ENCODE measurements at regions not wholly inside any gene's neighbourhood (a gene's known extent, or its start where the extent isn't known, plus 50 kb on each side); places are given as distances from the start of the nearest gene placed in this dataset.

DNA sequence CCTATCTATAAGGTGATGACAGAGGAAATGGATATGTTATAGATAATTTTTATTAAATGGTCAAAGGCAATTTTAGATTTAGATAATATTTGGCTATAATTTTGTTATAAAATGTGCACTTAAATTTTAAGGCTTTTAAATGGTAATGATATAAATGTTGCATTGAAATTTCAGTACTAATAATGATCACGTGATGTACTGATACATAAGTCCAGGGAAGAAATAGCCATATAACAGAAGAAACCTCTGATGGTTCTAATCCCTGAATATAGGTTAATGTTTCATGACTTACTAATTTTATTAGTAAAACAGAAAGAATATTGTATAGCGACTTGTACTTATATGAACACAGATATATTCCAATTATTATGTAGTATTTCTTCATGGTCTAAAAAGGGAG lies 211.9 kb downstream of the SOCS6 start:
- H3K27ac ChIP-seq (ENCODE audit: control insufficient read depth, insufficient read depth, low read length) = no peak overlapping the region
- H2AFZ ChIP-seq (ENCODE audit: control insufficient read depth, low read length) = no peak overlapping the region
- no peaks in the 10 kb centered on the region for H3K79me2 ChIP-seq (ENCODE audit: control insufficient read depth, insufficient read depth, low read length)
- H3K4me1 ChIP-seq (ENCODE audit: control insufficient read depth, extremely low read depth, insufficient read depth, low read length) = no peaks in the 10 kb centered on the region
- no peak overlapping the region for H3K4me2 ChIP-seq (ENCODE audit: control insufficient read depth, extremely low read depth, insufficient read depth, low read depth, low read length)
- DNase-seq (ENCODE audit: low read depth, low spot score) (no peak), FAIRE-seq (no peak)
- H4K20me1 ChIP-seq (ENCODE audit: control insufficient read depth, extremely low read depth, insufficient read depth, low read length) = no peaks in the 10 kb centered on the region
- dilution Hi-C loops (cut with MboI; ENCODE audit: extremely low pct_ligation_motif_present, low sequenced_read_pairs) = no loop called here
- no peak for TF ChIP-seq EZH2 (IDR thresholded peaks at IDR 0.05; ENCODE audit: low read length)
- TF ChIP-seq, protein P1, sequence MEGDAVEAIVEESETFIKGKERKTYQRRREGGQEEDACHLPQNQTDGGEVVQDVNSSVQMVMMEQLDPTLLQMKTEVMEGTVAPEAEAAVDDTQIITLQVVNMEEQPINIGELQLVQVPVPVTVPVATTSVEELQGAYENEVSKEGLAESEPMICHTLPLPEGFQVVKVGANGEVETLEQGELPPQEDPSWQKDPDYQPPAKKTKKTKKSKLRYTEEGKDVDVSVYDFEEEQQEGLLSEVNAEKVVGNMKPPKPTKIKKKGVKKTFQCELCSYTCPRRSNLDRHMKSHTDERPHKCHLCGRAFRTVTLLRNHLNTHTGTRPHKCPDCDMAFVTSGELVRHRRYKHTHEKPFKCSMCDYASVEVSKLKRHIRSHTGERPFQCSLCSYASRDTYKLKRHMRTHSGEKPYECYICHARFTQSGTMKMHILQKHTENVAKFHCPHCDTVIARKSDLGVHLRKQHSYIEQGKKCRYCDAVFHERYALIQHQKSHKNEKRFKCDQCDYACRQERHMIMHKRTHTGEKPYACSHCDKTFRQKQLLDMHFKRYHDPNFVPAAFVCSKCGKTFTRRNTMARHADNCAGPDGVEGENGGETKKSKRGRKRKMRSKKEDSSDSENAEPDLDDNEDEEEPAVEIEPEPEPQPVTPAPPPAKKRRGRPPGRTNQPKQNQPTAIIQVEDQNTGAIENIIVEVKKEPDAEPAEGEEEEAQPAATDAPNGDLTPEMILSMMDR (optimal IDR thresholded peaks at IDR 0.05 in 1 of 3, IDR thresholded peaks at IDR 0.05 in 1 of 3, conservative IDR thresholded peaks at IDR 0.05 in 1 of 3; ENCODE audit: extremely low read depth in 1 of 3, insufficient read depth in 2 of 3, low read length in 3 of 3) = no peak
- H3K36me3 ChIP-seq (ENCODE audit: control insufficient read depth in 2 of 2, extremely low read depth in 1 of 2, insufficient read depth in 2 of 2, low read length in 2 of 2) = no peaks in the 10 kb centered on the region
- H3K9me3 ChIP-seq (ENCODE audit: control insufficient read depth, low read depth, low read length) = no peaks in the 10 kb centered on the region
- H3K9ac ChIP-seq (ENCODE audit: control insufficient read depth, extremely low read depth, insufficient read depth, low read length) = no peak overlapping the region
- no peaks in the 10 kb centered on the region for H3K9me1 ChIP-seq (ENCODE audit: control insufficient read depth, extremely low read depth, insufficient read depth, low read length)
- no peaks in the 10 kb centered on the region for H3K27me3 ChIP-seq (ENCODE audit: control insufficient read depth, extremely low read depth, insufficient read depth, low read length)
- no peak overlapping the region for H3K4me3 ChIP-seq (ENCODE audit: control insufficient read depth in 2 of 3, extremely low read depth in 1 of 3, insufficient read depth in 2 of 3, low read depth in 1 of 3, low read length in 3 of 3)

DNA sequence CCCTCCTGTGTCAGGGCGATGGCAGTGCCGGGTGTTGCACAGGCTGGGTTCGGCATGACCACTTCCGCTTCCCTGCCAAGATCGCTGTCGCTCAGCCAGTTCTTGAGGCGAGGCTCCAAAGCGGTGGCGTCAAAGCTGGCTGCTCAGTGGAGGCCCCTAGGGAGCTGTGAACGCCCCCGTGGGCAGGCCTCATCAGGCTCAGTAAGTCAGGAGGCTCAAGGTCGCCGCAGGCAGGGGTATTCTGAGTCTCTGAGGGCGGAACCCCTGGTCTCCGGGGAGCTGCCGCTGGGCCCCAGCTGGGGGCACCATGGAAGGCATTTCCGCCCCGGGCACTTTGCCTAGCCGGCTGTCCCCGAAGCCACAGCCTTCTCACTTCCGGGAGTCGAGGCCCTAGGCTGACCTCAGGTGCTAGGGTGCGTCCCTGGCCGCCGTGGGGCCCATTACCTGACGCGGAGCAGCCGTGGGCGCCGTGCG lies 210.4 kb downstream of the SOCS6 start:
- DNase-seq (ENCODE audit: low read depth, low spot score) (no peak), FAIRE-seq (no peak)
- H3K27me3 ChIP-seq (ENCODE audit: control insufficient read depth, extremely low read depth, insufficient read depth, low read length) = no peaks in the 10 kb centered on the region
- no peaks in the 10 kb centered on the region for H3K79me2 ChIP-seq (ENCODE audit: control insufficient read depth, insufficient read depth, low read length)
- H3K27ac ChIP-seq (ENCODE audit: control insufficient read depth, insufficient read depth, low read length) = no peak overlapping the region
- no peaks in the 10 kb centered on the region for H3K9me3 ChIP-seq (ENCODE audit: control insufficient read depth, low read depth, low read length)
- H3K9ac ChIP-seq (ENCODE audit: control insufficient read depth, extremely low read depth, insufficient read depth, low read length) = no peak overlapping the region
- TF ChIP-seq EZH2 (IDR thresholded peaks at IDR 0.05; ENCODE audit: low read length) = no peak
- TF ChIP-seq, protein P1 (optimal IDR thresholded peaks at IDR 0.05 in 1 of 3, IDR thresholded peaks at IDR 0.05 in 1 of 3, conservative IDR thresholded peaks at IDR 0.05 in 1 of 3; ENCODE audit: extremely low read depth in 1 of 3, insufficient read depth in 2 of 3, low read length in 3 of 3) = no peak
- no peaks in the 10 kb centered on the region for H3K4me1 ChIP-seq (ENCODE audit: control insufficient read depth, extremely low read depth, insufficient read depth, low read length)
- no peaks in the 10 kb centered on the region for H3K9me1 ChIP-seq (ENCODE audit: control insufficient read depth, extremely low read depth, insufficient read depth, low read length)
- no peaks in the 10 kb centered on the region for H4K20me1 ChIP-seq (ENCODE audit: control insufficient read depth, extremely low read depth, insufficient read depth, low read length)
- H3K4me2 ChIP-seq (ENCODE audit: control insufficient read depth, extremely low read depth, insufficient read depth, low read depth, low read length) = no peak overlapping the region
- no peak overlapping the region for H2AFZ ChIP-seq (ENCODE audit: control insufficient read depth, low read length)
- no peak overlapping the region for H3K4me3 ChIP-seq (ENCODE audit: control insufficient read depth in 2 of 3, extremely low read depth in 1 of 3, insufficient read depth in 2 of 3, low read depth in 1 of 3, low read length in 3 of 3)
- no peaks in the 10 kb centered on the region for H3K36me3 ChIP-seq (ENCODE audit: control insufficient read depth in 2 of 2, extremely low read depth in 1 of 2, insufficient read depth in 2 of 2, low read length in 2 of 2)
- dilution Hi-C loops (cut with MboI; ENCODE audit: extremely low pct_ligation_motif_present, low sequenced_read_pairs) = no loop called here
